Pancreas (tissue), 10 donors: ENCODE measurements at regions not wholly inside any gene's neighbourhood (a gene's known extent, or its start where the extent isn't known, plus 50 kb on each side); places are given as distances from the start of the nearest gene placed in this dataset.
"Not testable (repeated sequence)": the region's sequence is repeated elsewhere in the genome, so short reads cannot be mapped to it uniquely, and the experiment has no call there.

Experiments
- ATAC-seq, 4 donors: fragments of 200-7000 bp; cut with Tn5 transposase; one replicate each; pipeline versions ENCODE4 v1.8.0 to v1.9.1; 2020; ENCODE audit warnings: mild to moderate bottlenecking in 4 of 4, moderate library complexity in 4 of 4
- DNase-seq, 6 donors: peaks; one replicate each; pipeline ENCODE4 v3.0.0-alpha.2; 2020
- FAIRE-seq: peaks from 2 replicates; lab custom pipeline; 2012; peaks lifted over from hg19 to GRCh38; lab: Jason Lieb, UNC
- H3K27ac ChIP-seq, 4 donors: fragments of 200-600 bp; sonication (generic); 1 replicate in 3 of 4; 2 replicates in 1 of 4; pipeline versions ENCODE4 v1.5.0 to v1.8.0; 2020
- H3K27me3 ChIP-seq, 4 donors: fragments of 200-600 bp; one replicate each; pipeline ENCODE4 v1.8.0; 2021
- H3K36me3 ChIP-seq, 3 donors: fragments of 200-600 bp; sonication (generic) in 1 of 3; one replicate each; pipeline versions ENCODE4 v1.5.0 to v1.8.0; 2020 to 2021
- H3K4me1 ChIP-seq, 3 donors: fragments of 200-600 bp; one replicate each; pipeline ENCODE4 v1.8.0; 2021
- H3K4me3 ChIP-seq, 4 donors: fragments of 200-600 bp; sonication (generic) in 2 of 4; one replicate each; pipeline versions ENCODE4 v1.5.0 to v1.8.0; 2020 to 2021
- H3K9me3 ChIP-seq, 4 donors: fragments of 200-600 bp; one replicate each; pipeline ENCODE4 v1.8.0; 2021
- WGBS, 2 donors: extraction: QIAGEN DNeasy Blood & Tissue Kit; methylation state at CpG; one replicate each; pipeline ENCODE4 v1.1.7; 2013; 5-methylcytosine and 5-hydroxymethylcytosine counted together
- intact Hi-C, 3 donors: fragments of 100-400 bp; cut with DNase I; formaldehyde crosslinking; loops; one replicate each; pipeline versions ENCODE4 v1.11.1 to v1.14.2; 2022
- TF ChIP-seq, protein P1 (sequence below), 4 donors: fragments of 200-600 bp; sonication (generic) in 3 of 4; IDR thresholded peaks; one replicate each; pipeline versions ENCODE4 v1.5.0 to v1.8.0; 2021; ENCODE audit warnings: antibody characterized with exemption in 4 of 4
- donor health status: healthy with polysubstance abuse.
- donor health status: DM: no; HTN: no; CAD: no; lungs with moderate emphysema.
- donor health status: DM: no; HTN: no; CAD: no.
- donor health status: control.
- donor health status: control.
- donor health status: Bipolar disorder and iron deficiency.
- donor health status: DM: yes; HTN: yes; CAD: no.
- donor health status: DM: no; HTN: no; CAD: no.
- donor health status: DM: no; HTN: no; CAD: no.
- donor health status: DM: yes; HTN: yes; CAD: no.

- Histone ChIP-seq H3K4me3 (no peak overlapping the region), H3K27me3 (no peaks in the 10 kb centered on the region), H3K27ac (no peak overlapping the region), H3K36me3 (no peaks in the 10 kb centered on the region), H3K9me3 (no peaks in the 10 kb centered on the region), H3K4me1 (no peaks in the 10 kb centered on the region)
- DNase-seq: no peak
- no peak for FAIRE-seq
- intact Hi-C loops: no loop called here
- WGBS, 2 donors: 94 to 96% methylated on average over 7 of the region's 7 CpGs
- ATAC-seq: no peak
- TF ChIP-seq, protein P1, sequence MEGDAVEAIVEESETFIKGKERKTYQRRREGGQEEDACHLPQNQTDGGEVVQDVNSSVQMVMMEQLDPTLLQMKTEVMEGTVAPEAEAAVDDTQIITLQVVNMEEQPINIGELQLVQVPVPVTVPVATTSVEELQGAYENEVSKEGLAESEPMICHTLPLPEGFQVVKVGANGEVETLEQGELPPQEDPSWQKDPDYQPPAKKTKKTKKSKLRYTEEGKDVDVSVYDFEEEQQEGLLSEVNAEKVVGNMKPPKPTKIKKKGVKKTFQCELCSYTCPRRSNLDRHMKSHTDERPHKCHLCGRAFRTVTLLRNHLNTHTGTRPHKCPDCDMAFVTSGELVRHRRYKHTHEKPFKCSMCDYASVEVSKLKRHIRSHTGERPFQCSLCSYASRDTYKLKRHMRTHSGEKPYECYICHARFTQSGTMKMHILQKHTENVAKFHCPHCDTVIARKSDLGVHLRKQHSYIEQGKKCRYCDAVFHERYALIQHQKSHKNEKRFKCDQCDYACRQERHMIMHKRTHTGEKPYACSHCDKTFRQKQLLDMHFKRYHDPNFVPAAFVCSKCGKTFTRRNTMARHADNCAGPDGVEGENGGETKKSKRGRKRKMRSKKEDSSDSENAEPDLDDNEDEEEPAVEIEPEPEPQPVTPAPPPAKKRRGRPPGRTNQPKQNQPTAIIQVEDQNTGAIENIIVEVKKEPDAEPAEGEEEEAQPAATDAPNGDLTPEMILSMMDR (IDR thresholded peaks at IDR 0.05): no peak
These were observed 58.9 kb downstream of the MAFB start for GRCh38 chr20:40630099-40630498.

GRCh38 chr20:40628877-40629276 lies 60.2 kb downstream of the MAFB start:
- FAIRE-seq (no peak), DNase-seq (no peak), ATAC-seq (no peak)
- no peaks in the 10 kb centered on the region for H3K9me3 ChIP-seq
- no peak overlapping the region for H3K4me3 ChIP-seq
- H3K27me3 ChIP-seq: no peaks in the 10 kb centered on the region
- no peaks in the 10 kb centered on the region for H3K36me3 ChIP-seq
- no peaks in the 10 kb centered on the region for H3K4me1 ChIP-seq
- WGBS, 2 donors: 45 to 46% methylated on average over 10 of the region's 10 CpGs
- TF ChIP-seq, protein P1 (IDR thresholded peaks at IDR 0.05): no peak
- H3K27ac ChIP-seq: no peak overlapping the region
- intact Hi-C loops: no loop called here

DNA sequence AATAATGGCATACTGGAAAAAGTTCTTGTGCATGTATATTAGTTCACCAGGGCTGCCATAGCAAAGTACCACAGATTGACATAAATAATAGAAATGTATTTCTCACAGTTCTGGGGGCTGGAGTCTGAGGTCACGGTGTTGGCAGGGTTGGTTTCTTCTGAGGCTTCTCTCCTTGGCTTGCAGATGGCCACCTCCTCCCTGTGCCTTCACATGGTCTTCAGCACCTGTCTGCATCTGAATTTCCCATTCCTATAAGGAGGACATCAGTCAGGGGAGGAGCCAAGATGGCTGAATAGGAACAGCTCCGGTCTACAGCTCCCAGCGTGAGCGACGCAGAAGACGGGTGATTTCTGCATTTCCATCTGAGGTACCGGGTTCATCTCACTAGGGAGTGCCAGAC lies 70.0 kb downstream of the MAFB start:
- H3K27me3 ChIP-seq: not testable (repeated sequence)

GRCh38 chr20:40617594-40617993 lies 71.4 kb downstream of the MAFB start:
- no peak for DNase-seq
- TF ChIP-seq, protein P1 (IDR thresholded peaks at IDR 0.05): no peak
- Histone ChIP-seq H3K27ac (no peak overlapping the region), H3K4me1 (no peaks in the 10 kb centered on the region), H3K4me3 (no peak overlapping the region), H3K36me3 (no peaks in the 10 kb centered on the region), H3K9me3 (no peaks in the 10 kb centered on the region), H3K27me3 (peaks cover 0 to 4% (median 0%) of the 10 kb centered on the region in 4 donors)
- WGBS, 2 donors: 72 to 80% methylated on average over 6 of the region's 6 CpGs
- no peak for ATAC-seq
- intact Hi-C loops: no loop called here
- no peak for FAIRE-seq

More for the DNA sequence above, 70.0 kb downstream of the MAFB start:
- H3K4me1 ChIP-seq, DNase-seq, H3K9me3 ChIP-seq, H3K27ac ChIP-seq, H3K4me3 ChIP-seq, ATAC-seq, FAIRE-seq, H3K36me3 ChIP-seq, intact Hi-C loops: not testable (repeated sequence)
- WGBS, 2 donors: 82 to 96% methylated on average over 5 to 6 of the region's 7 CpGs

- FAIRE-seq (no peak), ATAC-seq (no peak), DNase-seq (no peak)
- no peak overlapping the region for H3K4me3 ChIP-seq
- no peaks in the 10 kb centered on the region for H3K9me3 ChIP-seq
- TF ChIP-seq, protein P1 (IDR thresholded peaks at IDR 0.05): no peak
- no peak overlapping the region for H3K27ac ChIP-seq
- H3K27me3 ChIP-seq: no peaks in the 10 kb centered on the region
- H3K4me1 ChIP-seq: no peaks in the 10 kb centered on the region
- intact Hi-C loops: no loop called here
- no peaks in the 10 kb centered on the region for H3K36me3 ChIP-seq
These were observed 76.2 kb downstream of the MAFB start for GRCh38 chr20:40612837-40613236.
